RWPE2 (cell line): ENCODE measurements at regions not wholly inside any gene's neighbourhood (a gene's known extent, or its start where the extent isn't known, plus 50 kb on each side); places are given as distances from the start of the nearest gene placed in this dataset.

ENCODE experiments used
- ATAC-seq: fragments of 200-7000 bp; cut with Tn5 transposase; 3 replicates; pipeline ENCODE4 v1.9.1; 2021; ENCODE audit warnings: low read depth
- DNase-seq: peaks from one replicate; pipeline ENCODE4 v3.0.0-alpha.2; 2020; ENCODE audit warnings: low spot score
- H3K27ac ChIP-seq: fragments of 450-650 bp; 2 replicates; pipeline ENCODE4 v1.5.1; 2017; ENCODE audit warnings: mild to moderate bottlenecking; ENCODE audit not compliant: poor library complexity, severe bottlenecking
- H3K27me3 ChIP-seq: fragments of 250-450 bp; sonication (Bioruptor Pico); 2 replicates; pipeline ENCODE4 v1.5.1; 2021; ENCODE audit warnings: mild to moderate bottlenecking, moderate library complexity; ENCODE audit not compliant: insufficient read depth, poor library complexity, severe bottlenecking
- H3K36me3 ChIP-seq: fragments of 250-450 bp; sonication (Bioruptor Pico); 2 replicates; pipeline ENCODE4 v1.5.1; 2020; ENCODE audit warnings: low read depth, mild to moderate bottlenecking, moderate library complexity
- H3K4me1 ChIP-seq: fragments of 250-450 bp; sonication (Bioruptor Pico); 2 replicates; pipeline ENCODE4 v1.5.1; 2021; ENCODE audit warnings: mild to moderate bottlenecking, moderate library complexity; ENCODE audit not compliant: insufficient read depth, poor library complexity, severe bottlenecking
- H3K4me3 ChIP-seq: fragments of 250-450 bp; sonication (Bioruptor Pico); 2 replicates; pipeline ENCODE4 v1.5.1; 2021; ENCODE audit warnings: mild to moderate bottlenecking, moderate library complexity; ENCODE audit not compliant: severe bottlenecking
- H3K9me3 ChIP-seq: fragments of 250-450 bp; sonication (Bioruptor Pico); 2 replicates; pipeline ENCODE4 v1.5.1; 2021; ENCODE audit warnings: mild to moderate bottlenecking, moderate library complexity; ENCODE audit not compliant: severe bottlenecking
- TF ChIP-seq, protein P1 (sequence below): fragments of 450-650 bp; IDR thresholded peaks from one replicate; pipeline ENCODE4 v1.5.1; 2017; ENCODE audit warnings: mild to moderate bottlenecking, moderate library complexity; ENCODE audit not compliant: poor library complexity, severe bottlenecking

DNA sequence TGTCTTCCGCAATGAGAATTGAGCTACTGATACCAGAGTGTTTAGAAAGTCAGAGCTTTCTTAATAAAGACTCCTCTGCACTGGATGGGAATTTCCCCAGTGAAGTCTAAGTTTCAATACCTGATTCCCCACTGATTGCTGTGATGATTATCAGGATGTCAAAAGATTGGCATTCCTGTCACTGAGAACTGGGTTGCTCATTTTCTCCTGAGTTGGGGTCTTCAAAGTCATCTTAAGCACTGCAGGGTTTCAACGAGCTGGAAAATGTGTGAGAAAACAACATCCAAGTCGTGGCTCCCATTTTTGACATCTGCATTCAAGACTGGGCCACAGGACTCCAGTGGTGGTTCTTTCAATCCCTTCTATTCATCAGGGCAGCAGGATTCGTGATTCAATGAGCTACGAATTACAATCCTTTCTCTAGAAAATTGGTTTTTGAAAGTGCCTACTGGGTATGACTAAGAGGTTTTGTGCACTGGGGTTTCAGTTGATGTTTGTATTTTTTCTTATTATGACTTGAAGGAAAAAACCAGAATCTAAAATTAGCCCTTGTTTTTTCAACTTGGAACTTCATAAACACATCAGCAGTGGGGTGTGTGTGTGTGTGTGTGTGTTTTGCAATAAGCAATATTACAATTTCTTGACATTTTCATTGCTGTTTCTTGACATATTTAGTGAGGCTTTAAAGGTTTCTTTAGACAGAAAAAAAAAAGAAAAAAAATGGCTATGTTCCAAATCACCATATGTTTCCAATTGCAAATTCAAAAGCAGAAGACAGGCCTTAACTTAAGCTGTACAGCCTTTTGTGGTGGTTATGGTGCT, 233.0 kb downstream of the FAM76B start:
- no peak for DNase-seq
- H3K27ac ChIP-seq = no peak overlapping the region

DNA sequence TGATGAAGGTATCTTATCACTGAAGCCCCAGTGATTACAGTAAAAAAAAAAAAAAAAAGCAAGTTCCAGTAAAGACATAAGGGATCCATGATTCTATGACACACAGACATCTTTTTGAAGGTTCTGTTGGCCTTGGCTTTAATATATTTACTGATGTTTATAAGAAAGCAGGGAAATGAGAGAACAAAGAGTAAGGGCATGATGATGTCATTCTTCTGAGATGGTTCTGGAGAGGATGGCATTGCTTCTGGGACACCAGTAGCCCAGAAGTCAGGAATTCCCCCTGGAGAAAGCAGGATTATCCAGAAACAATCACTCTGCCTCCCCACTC, 233.6 kb downstream of the FAM76B start:
- Histone ChIP-seq H3K9me3 (no peaks in the 10 kb centered on the region), H3K4me1 (no peaks in the 10 kb centered on the region), H3K27ac (no peak overlapping the region), H3K4me3 (no peak overlapping the region), H3K36me3 (no peaks in the 10 kb centered on the region), H3K27me3 (no peaks in the 10 kb centered on the region)
- TF ChIP-seq, protein P1, sequence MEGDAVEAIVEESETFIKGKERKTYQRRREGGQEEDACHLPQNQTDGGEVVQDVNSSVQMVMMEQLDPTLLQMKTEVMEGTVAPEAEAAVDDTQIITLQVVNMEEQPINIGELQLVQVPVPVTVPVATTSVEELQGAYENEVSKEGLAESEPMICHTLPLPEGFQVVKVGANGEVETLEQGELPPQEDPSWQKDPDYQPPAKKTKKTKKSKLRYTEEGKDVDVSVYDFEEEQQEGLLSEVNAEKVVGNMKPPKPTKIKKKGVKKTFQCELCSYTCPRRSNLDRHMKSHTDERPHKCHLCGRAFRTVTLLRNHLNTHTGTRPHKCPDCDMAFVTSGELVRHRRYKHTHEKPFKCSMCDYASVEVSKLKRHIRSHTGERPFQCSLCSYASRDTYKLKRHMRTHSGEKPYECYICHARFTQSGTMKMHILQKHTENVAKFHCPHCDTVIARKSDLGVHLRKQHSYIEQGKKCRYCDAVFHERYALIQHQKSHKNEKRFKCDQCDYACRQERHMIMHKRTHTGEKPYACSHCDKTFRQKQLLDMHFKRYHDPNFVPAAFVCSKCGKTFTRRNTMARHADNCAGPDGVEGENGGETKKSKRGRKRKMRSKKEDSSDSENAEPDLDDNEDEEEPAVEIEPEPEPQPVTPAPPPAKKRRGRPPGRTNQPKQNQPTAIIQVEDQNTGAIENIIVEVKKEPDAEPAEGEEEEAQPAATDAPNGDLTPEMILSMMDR = no peak
- DNase-seq (no peak), ATAC-seq (no peak)

More for the DNA sequence above, 233.0 kb downstream of the FAM76B start:
- no peak overlapping the region for H3K4me3 ChIP-seq
- H3K27me3 ChIP-seq = no peaks in the 10 kb centered on the region
- H3K36me3 ChIP-seq = no peaks in the 10 kb centered on the region
- TF ChIP-seq, protein P1 = no peak
- H3K4me1 ChIP-seq = no peaks in the 10 kb centered on the region
- ATAC-seq = no peak
- no peaks in the 10 kb centered on the region for H3K9me3 ChIP-seq

DNA sequence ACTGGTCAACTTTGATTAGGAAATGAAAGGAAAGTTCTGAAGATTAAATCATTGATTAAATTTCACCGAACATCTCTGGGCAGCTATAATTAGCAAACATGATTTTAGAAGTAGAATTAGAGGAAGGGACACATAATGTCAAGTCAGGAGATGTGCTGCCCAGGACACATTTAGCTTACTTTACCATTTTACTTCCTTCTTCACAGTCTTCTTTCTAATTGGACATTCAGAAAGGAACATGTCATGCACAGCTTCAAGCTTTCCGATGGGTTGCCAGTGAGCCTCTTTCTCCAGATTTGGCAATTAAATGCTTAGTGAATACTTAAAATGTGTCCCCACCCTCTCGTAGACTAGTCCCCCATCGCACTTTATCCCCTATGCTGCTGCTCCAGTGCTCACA, 234.7 kb downstream of the FAM76B start:
- no peak for DNase-seq
- Histone ChIP-seq H3K9me3 (no peaks in the 10 kb centered on the region), H3K27me3 (no peaks in the 10 kb centered on the region), H3K4me3 (no peak overlapping the region), H3K4me1 (no peaks in the 10 kb centered on the region), H3K36me3 (no peaks in the 10 kb centered on the region), H3K27ac (no peak overlapping the region)
- ATAC-seq = no peak
- TF ChIP-seq, protein P1 = no peak

DNA sequence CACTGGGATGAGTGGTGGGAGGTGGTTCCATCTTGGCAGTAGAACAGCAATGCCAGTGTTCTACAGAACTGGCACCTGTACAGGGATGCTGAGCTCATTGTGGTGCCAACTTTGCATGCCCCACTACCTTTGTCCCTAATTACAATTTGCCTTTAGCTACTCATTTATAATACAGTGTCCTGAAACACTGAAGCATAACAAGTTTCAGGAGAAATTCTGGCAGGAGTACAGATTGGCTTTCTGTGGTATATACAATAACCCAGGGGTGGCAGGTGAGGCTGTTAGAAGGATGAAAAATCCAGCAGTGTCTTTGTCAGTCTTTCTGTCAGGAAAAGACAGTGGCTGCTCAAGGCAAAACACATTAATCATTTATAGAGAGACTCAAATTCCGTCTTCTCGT, 240.3 kb downstream of the FAM76B start:
- Histone ChIP-seq H3K4me3 (no peak overlapping the region), H3K27ac (no peak overlapping the region), H3K4me1 (peaks cover 4% of the 10 kb centered on the region), H3K27me3 (no peaks in the 10 kb centered on the region), H3K36me3 (no peaks in the 10 kb centered on the region), H3K9me3 (no peaks in the 10 kb centered on the region)
- TF ChIP-seq, protein P1 = no peak
- DNase-seq (no peak), ATAC-seq (no peak)

DNA sequence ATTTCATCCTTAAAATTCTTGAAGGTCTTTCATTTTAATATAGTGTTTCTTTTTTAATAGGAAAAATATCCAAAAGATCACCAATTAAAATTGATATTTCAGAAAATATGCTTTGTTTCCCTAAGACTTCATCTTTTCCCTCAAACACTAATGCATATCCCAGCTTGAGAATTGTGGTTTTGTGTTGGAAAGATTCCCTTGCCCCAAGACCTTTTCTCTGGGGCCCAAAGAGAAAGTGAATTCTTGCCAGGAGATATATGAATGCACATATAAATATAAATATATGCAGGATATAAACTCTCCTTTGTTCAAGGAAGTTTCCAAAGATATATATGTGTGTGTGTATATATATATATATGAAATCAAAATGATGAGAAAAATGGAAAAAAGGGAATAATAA, 241.2 kb downstream of the FAM76B start:
- Histone ChIP-seq H3K27me3 (no peaks in the 10 kb centered on the region), H3K4me1 (peaks cover 8% of the 10 kb centered on the region), H3K36me3 (no peaks in the 10 kb centered on the region), H3K9me3 (no peaks in the 10 kb centered on the region), H3K4me3 (no peak overlapping the region), H3K27ac (no peak overlapping the region)
- TF ChIP-seq, protein P1 = no peak
- DNase-seq = no peak
- no peak for ATAC-seq
